Liver (tissue), 3 donors: ENCODE measurements at regions not wholly inside any gene's neighbourhood (a gene's known extent, or its start where the extent isn't known, plus 50 kb on each side); places are given as distances from the start of the nearest gene placed in this dataset.

Experiments used
- EGR1 ChIP-seq, 2 donors: IDR thresholded peaks; 2 replicates each; pipeline ENCODE4 v1.6.1; 2016 to 2018; ENCODE audit warnings: antibody characterized with exemption in 2 of 2, low read depth in 2 of 2
- JUND ChIP-seq, 2 donors: IDR thresholded peaks; 2 replicates each; pipeline ENCODE4 v1.6.1; 2016; ENCODE audit warnings: antibody characterized with exemption in 2 of 2
- TF ChIP-seq, protein P1 (sequence below): fragments of 150-350 bp; IDR thresholded peaks from 2 replicates; pipeline ENCODE4 v1.5.1; 2017; ENCODE audit warnings: improper control_type of control experiment, low read depth, low read length; ENCODE audit not compliant: missing input control
- TF ChIP-seq, protein P2 (sequence below): IDR thresholded peaks from 2 replicates; pipeline ENCODE4 v1.6.1; 2016; ENCODE audit warnings: antibody characterized with exemption, mild to moderate bottlenecking
- donor health status: healthy.
- donor health status: healthy.

GRCh38 chr17:63277629-63278028, 168.5 kb downstream of the CYB561 start:
- TF ChIP-seq, protein P1, sequence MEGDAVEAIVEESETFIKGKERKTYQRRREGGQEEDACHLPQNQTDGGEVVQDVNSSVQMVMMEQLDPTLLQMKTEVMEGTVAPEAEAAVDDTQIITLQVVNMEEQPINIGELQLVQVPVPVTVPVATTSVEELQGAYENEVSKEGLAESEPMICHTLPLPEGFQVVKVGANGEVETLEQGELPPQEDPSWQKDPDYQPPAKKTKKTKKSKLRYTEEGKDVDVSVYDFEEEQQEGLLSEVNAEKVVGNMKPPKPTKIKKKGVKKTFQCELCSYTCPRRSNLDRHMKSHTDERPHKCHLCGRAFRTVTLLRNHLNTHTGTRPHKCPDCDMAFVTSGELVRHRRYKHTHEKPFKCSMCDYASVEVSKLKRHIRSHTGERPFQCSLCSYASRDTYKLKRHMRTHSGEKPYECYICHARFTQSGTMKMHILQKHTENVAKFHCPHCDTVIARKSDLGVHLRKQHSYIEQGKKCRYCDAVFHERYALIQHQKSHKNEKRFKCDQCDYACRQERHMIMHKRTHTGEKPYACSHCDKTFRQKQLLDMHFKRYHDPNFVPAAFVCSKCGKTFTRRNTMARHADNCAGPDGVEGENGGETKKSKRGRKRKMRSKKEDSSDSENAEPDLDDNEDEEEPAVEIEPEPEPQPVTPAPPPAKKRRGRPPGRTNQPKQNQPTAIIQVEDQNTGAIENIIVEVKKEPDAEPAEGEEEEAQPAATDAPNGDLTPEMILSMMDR: no peak
- TF ChIP-seq EGR1 (IDR thresholded peaks at IDR 0.05; ENCODE audit: low read depth in 2 of 2) (no peak), JUND (IDR thresholded peaks at IDR 0.05) (no peak)
- TF ChIP-seq, protein P2, sequence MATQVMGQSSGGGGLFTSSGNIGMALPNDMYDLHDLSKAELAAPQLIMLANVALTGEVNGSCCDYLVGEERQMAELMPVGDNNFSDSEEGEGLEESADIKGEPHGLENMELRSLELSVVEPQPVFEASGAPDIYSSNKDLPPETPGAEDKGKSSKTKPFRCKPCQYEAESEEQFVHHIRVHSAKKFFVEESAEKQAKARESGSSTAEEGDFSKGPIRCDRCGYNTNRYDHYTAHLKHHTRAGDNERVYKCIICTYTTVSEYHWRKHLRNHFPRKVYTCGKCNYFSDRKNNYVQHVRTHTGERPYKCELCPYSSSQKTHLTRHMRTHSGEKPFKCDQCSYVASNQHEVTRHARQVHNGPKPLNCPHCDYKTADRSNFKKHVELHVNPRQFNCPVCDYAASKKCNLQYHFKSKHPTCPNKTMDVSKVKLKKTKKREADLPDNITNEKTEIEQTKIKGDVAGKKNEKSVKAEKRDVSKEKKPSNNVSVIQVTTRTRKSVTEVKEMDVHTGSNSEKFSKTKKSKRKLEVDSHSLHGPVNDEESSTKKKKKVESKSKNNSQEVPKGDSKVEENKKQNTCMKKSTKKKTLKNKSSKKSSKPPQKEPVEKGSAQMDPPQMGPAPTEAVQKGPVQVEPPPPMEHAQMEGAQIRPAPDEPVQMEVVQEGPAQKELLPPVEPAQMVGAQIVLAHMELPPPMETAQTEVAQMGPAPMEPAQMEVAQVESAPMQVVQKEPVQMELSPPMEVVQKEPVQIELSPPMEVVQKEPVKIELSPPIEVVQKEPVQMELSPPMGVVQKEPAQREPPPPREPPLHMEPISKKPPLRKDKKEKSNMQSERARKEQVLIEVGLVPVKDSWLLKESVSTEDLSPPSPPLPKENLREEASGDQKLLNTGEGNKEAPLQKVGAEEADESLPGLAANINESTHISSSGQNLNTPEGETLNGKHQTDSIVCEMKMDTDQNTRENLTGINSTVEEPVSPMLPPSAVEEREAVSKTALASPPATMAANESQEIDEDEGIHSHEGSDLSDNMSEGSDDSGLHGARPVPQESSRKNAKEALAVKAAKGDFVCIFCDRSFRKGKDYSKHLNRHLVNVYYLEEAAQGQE: no peak
